GM12892 (cell line): ENCODE measurements at regions not wholly inside any gene's neighbourhood (a gene's known extent, or its start where the extent isn't known, plus 50 kb on each side); places are given as distances from the start of the nearest gene placed in this dataset.

Source experiments
- POLR2A ChIP-seq: IDR thresholded peaks from 2 replicates; pipeline ENCODE4 v1.6.1; 2011; ENCODE audit warnings: low read depth, low read length, control low read depth
- POLR2AphosphoS5 ChIP-seq: IDR thresholded peaks from 2 replicates; pipeline ENCODE4 v1.6.1; 2011; ENCODE audit warnings: low read depth, low read length, control low read depth
- TAF1 ChIP-seq: IDR thresholded peaks from 2 replicates; pipeline ENCODE4 v1.6.1; 2011; ENCODE audit warnings: low read depth, mild to moderate bottlenecking, control low read depth, low read length, borderline replicate concordance

- TF ChIP-seq POLR2AphosphoS5 (no peak), TAF1 (no peak), POLR2A (no peak)
These were observed 633.6 kb upstream of the FTMT start for GRCh38 chr5:121218086-121218485.
